Thoracic aorta (tissue), 2 donors: ENCODE measurements at regions not wholly inside any gene's neighbourhood (a gene's known extent, or its start where the extent isn't known, plus 50 kb on each side); places are given as distances from the start of the nearest gene placed in this dataset.

Experiments used
- ATAC-seq: fragments of 150-250 bp; one replicate; pipeline ENCODE4 v1.8.0; 2017; ENCODE audit warnings: low read depth; ENCODE audit not compliant: insufficient number of reproducible peaks, low FRiP score
- DNase-seq: peaks from one replicate; pipeline ENCODE4 v3.0.0-alpha.2; 2020; ENCODE audit warnings: low spot score
- H3K27ac ChIP-seq, 2 donors: fragments of 200-600 bp; sonication (generic); 1 replicate in 1 of 2; 2 replicates in 1 of 2; pipeline ENCODE4 v1.5.1; 2016; ENCODE audit warnings: mild to moderate bottlenecking in 2 of 2, moderate library complexity in 2 of 2
- H3K27me3 ChIP-seq: fragments of 200-600 bp; sonication (generic); replicated peaks from 2 replicates; pipeline ENCODE4 v1.6.0; 2016; ENCODE audit warnings: mild to moderate bottlenecking; ENCODE audit not compliant: insufficient read depth
- H3K36me3 ChIP-seq: fragments of 200-600 bp; sonication (generic); one replicate; pipeline ENCODE4 v1.5.1; 2016
- H3K4me1 ChIP-seq, 2 donors: fragments of 200-600 bp; sonication (generic); 1 replicate in 1 of 2; 2 replicates in 1 of 2; pipeline versions ENCODE4 v1.5.1 to v1.6.0; 2016; ENCODE audit warnings: low read depth in 2 of 2, mild to moderate bottlenecking in 1 of 2; ENCODE audit not compliant: control insufficient read depth in 1 of 2
- H3K4me3 ChIP-seq: fragments of 200-600 bp; sonication (generic); 2 replicates; pipeline ENCODE4 v1.5.1; 2016; ENCODE audit warnings: mild to moderate bottlenecking
- H3K9me3 ChIP-seq: fragments of 200-600 bp; sonication (generic); 2 replicates; pipeline ENCODE4 v1.5.1; 2016
- CTCF ChIP-seq: fragments of 200-600 bp; sonication (generic); IDR thresholded peaks from one replicate; pipeline ENCODE4 v1.5.1; 2019; ENCODE audit warnings: antibody characterized with exemption

GRCh38 chr3:40653001-40653400, 128.2 kb downstream of the ZNF621 start:
- no peak for TF ChIP-seq CTCF
- Histone ChIP-seq H3K36me3 (no peaks in the 10 kb centered on the region), H3K4me1 (no peaks in the 10 kb centered on the region), H3K27ac (no peak overlapping the region), H3K4me3 (no peak overlapping the region), H3K9me3 (no peaks in the 10 kb centered on the region), H3K27me3 (no peaks in the 10 kb centered on the region)
- no peak for ATAC-seq
- no peak for DNase-seq

GRCh38 chr3:40653878-40654277, 129.1 kb downstream of the ZNF621 start:
- no peak overlapping the region for H3K4me3 ChIP-seq
- no peak overlapping the region for H3K27ac ChIP-seq
- DNase-seq: no peak
- no peaks in the 10 kb centered on the region for H3K27me3 ChIP-seq
- H3K36me3 ChIP-seq: no peaks in the 10 kb centered on the region
- no peak for TF ChIP-seq CTCF
- ATAC-seq: no peak
- no peaks in the 10 kb centered on the region for H3K4me1 ChIP-seq
- H3K9me3 ChIP-seq: no peaks in the 10 kb centered on the region

- ATAC-seq (no peak), DNase-seq (no peak)
- Histone ChIP-seq H3K9me3 (no peaks in the 10 kb centered on the region), H3K27me3 (no peaks in the 10 kb centered on the region), H3K27ac (no peak overlapping the region), H3K36me3 (no peaks in the 10 kb centered on the region), H3K4me1 (no peaks in the 10 kb centered on the region), H3K4me3 (no peak overlapping the region)
- TF ChIP-seq CTCF: no peak
These were observed 130.8 kb downstream of the ZNF621 start for GRCh38 chr3:40655551-40655950.

GRCh38 chr3:40657623-40658022, 132.9 kb downstream of the ZNF621 start:
- DNase-seq (no peak), ATAC-seq (no peak)
- no peaks in the 10 kb centered on the region for H3K36me3 ChIP-seq

GRCh38 chr3:40658305-40658704, 133.5 kb downstream of the ZNF621 start:
- no peak overlapping the region for H3K27ac ChIP-seq
- H3K4me1 ChIP-seq: no peaks in the 10 kb centered on the region
- no peaks in the 10 kb centered on the region for H3K27me3 ChIP-seq
- TF ChIP-seq CTCF: no peak
- ATAC-seq (no peak), DNase-seq (no peak)
- no peak overlapping the region for H3K4me3 ChIP-seq
- H3K9me3 ChIP-seq: no peaks in the 10 kb centered on the region
- no peaks in the 10 kb centered on the region for H3K36me3 ChIP-seq

More at GRCh38 chr3:40657623-40658022, 132.9 kb downstream of the ZNF621 start:
- TF ChIP-seq CTCF: no peak
- Histone ChIP-seq H3K4me3 (no peak overlapping the region), H3K4me1 (no peaks in the 10 kb centered on the region), H3K27me3 (no peaks in the 10 kb centered on the region), H3K27ac (no peak overlapping the region), H3K9me3 (no peaks in the 10 kb centered on the region)
